UCSD-AML1 (cell line): ENCODE measurements at regions not wholly inside any gene's neighbourhood (a gene's known extent, or its start where the extent isn't known, plus 50 kb on each side); places are given as distances from the start of the nearest gene placed in this dataset.

Experiments used
- DNase-seq: peaks from one replicate; lab custom pipeline; 2025; ENCODE audit not compliant: unreplicated experiment; lab: John Stamatoyannopoulos, UW

DNA sequence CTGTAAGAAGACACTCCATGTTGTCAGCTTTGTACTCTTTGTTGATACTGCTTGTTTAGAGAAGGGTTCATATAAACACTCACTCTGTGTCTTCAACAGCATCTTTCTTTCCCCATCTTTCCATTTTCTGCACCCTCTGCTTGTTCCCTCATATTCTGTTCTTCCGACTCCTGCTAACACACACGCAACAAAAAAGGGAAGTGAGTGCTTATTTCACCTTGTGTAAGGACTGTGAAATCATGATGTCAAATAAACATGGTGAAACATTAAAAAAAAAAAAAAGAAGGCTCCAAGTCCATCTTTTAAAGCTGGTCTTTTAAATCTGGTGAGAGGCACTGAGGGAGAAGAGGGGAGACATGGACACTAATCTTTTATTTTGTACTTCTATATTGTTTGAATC, 145.4 kb downstream of the RPAP3 start:
- no peak for DNase-seq

DNA sequence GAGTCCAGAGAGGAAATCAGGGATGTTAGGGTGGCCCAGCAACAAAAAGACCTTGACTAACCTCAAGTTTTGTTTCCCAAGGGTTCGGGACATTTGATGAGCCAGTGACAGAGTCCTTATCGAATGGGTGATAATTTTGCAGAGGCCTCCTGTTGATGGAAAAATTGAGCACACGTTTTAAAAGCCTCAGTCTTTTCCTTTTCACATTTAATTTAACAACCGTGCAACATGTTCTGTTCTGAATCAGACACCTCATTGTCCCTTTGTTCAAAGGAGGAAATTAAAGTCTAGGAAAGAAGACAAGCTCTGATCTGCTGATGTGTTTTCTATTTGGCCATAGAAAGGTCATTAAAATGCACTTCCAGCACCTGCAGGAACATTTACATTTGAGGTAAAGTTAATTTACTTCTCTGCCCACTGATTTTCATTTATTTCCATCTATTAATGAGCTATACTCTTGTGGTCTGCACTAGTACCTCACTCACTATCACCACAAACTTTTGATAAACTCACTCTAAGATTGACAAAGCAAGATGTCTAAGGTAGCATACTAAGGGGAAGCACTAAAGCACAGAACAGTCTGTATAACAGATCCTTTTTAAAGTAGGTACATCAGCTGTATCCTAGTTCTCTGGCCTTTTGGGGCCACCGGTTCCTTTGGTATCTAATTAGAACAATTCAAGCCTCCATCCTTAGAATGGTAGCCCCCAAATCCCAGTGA, 147.0 kb downstream of the RPAP3 start:
- no peak for DNase-seq

DNA sequence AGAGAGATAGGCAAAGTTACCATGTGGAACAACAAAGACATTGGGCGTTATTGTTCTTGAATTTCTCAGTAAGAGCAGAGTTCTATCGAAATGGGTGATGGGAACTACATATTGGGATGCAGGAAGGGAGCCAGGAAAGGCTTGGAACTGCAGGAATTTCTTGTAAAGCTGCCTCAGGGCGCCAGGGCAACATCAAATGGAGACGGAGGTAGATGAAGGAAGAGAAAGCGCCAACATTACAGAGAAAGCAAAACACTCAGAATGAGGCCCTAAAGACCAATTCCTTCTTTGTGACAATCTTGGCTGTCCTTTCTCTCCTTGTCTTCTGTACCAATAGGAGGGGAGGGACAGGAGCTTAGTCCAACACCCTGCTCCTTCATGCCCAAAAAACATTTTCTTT, 148.4 kb downstream of the RPAP3 start:
- no peak for DNase-seq

- no peak for DNase-seq
These were observed 149.4 kb downstream of the RPAP3 start for GRCh38 chr12:47556261-47557030.

DNA sequence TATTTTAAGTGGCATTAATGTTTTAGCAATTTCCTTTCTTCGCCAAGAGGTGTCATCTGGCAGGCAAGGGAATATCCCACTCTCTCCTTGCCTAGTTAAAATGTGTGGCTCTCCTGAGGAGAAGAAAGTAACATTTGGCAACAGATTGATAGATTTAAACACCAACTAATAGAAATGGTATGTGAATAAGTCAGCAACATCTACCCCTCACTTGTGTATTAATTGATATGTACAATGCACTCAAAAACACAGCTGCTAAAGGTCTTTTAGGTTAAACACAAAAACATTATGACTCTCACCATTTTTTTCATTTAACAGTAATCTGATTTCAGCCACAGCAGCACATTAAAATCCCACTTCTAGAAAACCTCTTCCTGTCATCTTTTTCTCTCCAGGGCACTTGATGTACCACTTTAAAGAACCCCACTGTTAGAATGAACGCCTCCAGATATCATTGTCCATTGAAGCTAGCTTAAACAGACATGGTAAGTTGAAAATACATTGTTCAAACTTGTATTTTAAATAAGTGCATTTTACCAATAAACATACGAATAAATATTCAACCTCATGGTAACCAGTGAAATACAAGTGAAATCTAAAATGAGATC, 151.7 kb downstream of the RPAP3 start:
- no peak for DNase-seq

GRCh38 chr12:47553266-47553665, 152.6 kb downstream of the RPAP3 start:
- no peak for DNase-seq

DNA sequence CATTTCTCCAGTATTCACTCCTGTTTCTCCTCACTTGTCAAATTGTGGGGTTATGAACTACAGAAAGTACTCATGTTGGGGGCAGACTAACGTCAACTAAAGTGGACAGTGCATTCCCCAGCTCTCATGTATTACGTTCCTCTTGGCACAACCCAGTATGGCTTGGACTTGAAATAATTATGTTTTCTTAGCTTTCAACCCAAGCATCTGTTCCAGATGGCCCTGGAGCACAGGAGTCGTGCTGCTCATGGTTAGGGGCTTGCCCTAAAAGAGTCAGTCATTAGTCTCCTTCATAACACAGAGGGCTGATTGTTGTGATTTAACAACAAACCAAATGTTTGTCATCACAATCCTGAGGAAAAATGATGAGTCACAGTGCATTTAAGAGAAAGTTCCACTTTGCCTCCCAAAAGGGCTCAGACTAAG, 154.4 kb downstream of the RPAP3 start:
- no peak for DNase-seq

DNA sequence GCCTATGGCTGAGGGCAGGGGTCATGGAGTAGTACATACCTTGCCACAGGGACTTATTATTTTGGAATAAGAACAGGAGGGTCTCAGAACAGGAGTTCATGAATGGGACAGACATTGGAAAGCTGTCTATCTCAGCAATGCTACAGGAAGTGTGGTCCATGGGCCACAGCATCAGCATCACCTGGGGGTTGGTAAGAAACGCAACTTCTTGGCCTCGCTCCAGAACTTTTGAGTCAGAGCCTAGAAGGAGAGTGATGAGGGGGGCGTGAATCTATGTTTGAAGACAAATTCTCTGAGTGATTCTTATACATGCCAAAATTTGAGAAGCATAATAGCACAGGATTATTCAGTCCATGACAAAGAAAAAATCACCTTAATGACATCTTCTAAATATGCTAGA, 156.6 kb downstream of the RPAP3 start:
- DNase-seq = no peak

DNA sequence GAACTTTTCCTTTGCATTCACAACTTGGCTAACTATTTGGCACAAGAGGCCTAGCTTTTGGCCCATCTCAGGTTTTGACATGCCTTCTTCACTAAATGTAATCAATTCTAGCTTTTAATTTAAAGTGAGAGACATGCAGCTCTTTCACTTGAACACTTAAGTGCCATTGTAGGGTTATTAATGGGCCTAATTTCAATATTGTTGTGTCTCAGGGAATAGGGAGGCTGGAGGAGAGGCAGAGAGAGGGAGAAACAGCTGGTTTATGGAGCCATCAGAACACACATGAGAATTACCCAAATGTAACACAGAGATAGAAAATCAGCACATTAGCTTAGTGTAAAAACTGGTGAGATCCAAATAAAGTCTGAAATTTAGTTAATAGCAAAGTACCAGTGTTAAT, 157.4 kb downstream of the RPAP3 start:
- no peak for DNase-seq

- no peak for DNase-seq
These were observed 158.8 kb downstream of the RPAP3 start for GRCh38 chr12:47547077-47547476.

- no peak for DNase-seq
These were observed 159.8 kb downstream of the RPAP3 start for GRCh38 chr12:47545938-47546609.

- no peak for DNase-seq
These were observed 171.1 kb downstream of the RPAP3 start for GRCh38 chr12:47534695-47535094.

DNA sequence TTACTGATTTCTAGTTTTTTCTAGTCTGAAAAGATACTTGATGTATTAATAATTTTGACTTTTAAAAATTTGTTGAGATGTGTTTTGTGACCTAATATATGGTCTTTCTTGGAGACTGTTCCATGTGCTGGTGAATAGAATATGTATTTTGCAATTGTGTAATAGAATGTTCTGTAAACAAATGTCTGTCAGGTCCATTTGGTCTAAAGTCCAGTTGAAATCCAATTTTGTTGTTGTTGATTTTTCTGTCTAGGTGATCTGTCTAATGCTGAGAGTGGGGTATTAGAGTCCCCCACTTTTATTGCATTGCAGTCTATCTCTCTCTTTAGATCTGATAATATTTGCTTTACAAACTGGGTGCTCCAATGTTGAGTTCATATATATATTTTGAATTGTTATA, 175.8 kb downstream of the RPAP3 start:
- no peak for DNase-seq

DNA sequence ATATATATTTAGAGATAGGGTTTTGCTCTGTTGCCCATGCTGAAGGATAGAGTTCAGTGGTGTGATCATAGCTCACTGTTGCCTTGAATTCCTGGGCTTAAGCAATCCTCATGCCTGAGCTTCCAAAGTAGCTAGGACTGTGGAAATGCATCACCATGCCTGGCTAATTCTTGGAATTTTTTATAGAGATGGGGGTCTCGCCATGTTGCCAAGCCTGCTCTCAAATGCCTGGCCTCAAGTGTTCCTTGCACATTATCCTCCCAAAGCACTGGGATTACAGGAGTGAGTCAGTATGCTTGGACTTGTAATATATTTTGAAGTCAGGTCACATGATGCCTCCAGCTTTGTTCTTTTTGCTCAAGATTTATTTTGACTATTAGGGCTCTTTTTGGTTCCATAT, 178.0 kb downstream of the RPAP3 start:
- no peak for DNase-seq

DNA sequence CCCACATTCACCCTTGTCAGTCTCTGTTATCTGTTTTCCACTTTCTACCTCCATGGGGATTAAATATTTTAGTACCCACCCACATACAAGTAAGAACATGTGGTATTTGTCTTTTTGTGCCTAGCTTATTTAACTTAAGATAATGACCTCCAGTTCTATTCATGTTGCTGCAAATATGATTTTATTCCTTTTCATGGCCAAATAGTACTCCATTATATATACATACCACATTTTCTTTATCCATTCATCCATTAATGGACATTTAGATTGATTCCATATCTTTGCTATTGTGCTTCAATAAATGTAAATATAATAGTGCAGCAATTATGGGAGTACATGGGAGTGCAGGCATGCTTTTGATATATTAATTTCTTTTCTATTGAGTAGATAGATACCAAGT, 185.8 kb downstream of the RPAP3 start:
- no peak for DNase-seq

GRCh38 chr12:47517122-47517521, 188.7 kb downstream of the RPAP3 start:
- no peak for DNase-seq

GRCh38 chr12:47509398-47509851, 196.4 kb downstream of the RPAP3 start:
- no peak for DNase-seq

- no peak for DNase-seq
These were observed 198.6 kb downstream of the RPAP3 start for GRCh38 chr12:47507221-47507620.

DNA sequence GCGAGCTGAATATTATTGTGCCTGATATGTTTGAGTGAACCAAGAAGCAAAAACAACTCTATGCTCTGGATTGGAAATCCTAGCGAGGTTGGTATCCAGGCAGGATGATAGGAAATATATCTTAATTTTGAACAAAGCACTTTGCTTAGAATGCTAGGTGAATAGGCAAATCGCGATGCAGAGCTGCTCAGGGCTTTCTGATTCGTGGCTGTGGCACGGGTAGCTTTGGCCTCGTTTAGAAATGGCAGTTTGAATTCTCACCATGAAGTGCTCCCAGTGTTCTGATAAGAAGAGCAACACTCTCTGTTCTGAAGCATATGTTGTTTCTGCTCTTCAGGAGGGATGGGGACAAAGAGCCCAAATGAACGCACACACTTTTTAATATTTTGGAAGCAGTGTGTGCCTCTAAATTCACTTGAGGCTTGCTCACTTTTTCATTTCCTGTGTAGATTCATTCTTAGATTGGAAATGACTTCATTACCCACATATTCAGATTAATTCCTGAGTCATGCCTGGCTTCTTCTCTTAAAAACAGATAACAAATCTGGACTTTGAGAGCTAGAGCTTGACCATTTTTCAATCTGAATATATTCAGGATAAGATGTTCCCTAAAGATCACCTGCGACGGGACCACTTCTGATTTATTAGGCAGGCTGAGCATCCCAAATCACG, 200.9 kb downstream of the RPAP3 start:
- DNase-seq = no peak

DNA sequence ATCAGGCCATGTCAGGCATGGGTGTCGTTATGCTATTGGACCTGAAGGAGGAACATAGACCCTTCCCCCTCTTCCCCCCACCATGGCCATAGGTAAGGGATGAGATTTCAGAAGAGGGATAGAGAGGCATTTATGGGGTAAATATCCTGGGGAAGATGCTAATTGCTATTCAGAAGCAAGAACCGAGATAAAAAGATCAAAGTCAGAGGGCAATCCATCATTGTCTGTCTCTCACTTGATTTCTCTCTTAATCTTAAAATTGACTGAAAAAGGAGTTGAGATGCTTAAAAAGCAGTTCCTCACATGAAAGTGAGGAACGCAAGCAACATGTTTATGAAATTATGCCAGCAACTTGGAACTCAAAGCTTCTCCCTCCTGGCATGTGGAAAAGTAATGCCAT, 212.0 kb downstream of the RPAP3 start:
- DNase-seq = no peak
